A673 (cell line): ENCODE measurements at regions not wholly inside any gene's neighbourhood (a gene's known extent, or its start where the extent isn't known, plus 50 kb on each side); places are given as distances from the start of the nearest gene placed in this dataset.

Source experiments
- BruUV-seq: library from RNA; stranded (reverse); fragments of 400-500 nt; replicated peaks from 2 replicates; lab custom pipeline; 2021; lab: Mats Ljungman, UMichigan
- CTCF ChIA-PET: fragments of 300-600 bp; sonication (Branson Sonifier 250); formaldehyde crosslinking; loops from one replicate; lab custom pipeline; 2022; ENCODE audit warnings: antibody characterized with exemption; lab: Charles Lee
- POLR2A ChIA-PET: fragments of 300-600 bp; sonication (Branson Sonifier 250); formaldehyde crosslinking; loops from one replicate; lab custom pipeline; 2022; ENCODE audit warnings: antibody characterized with exemption; ENCODE audit not compliant: low non-redundant PET; lab: Charles Lee
- DNase-seq: peaks from one replicate; pipeline ENCODE4 v3.0.0-alpha.2; 2015; ENCODE audit warnings: low spot score
- H3K27ac ChIP-seq: fragments of 200-600 bp; sonication (generic); 2 replicates; pipeline ENCODE4 v1.5.1; 2016; ENCODE audit warnings: mixed run types, low read depth, mild to moderate bottlenecking, mixed read lengths, antibody characterized with exemption, low read length; ENCODE audit not compliant: poor library complexity, severe bottlenecking
- H3K27me3 ChIP-seq: fragments of 200-600 bp; sonication (generic); replicated peaks from 2 replicates; pipeline ENCODE4 v1.6.1; 2017; ENCODE audit warnings: mixed run types, low read depth, mild to moderate bottlenecking, mixed read lengths, antibody characterized with exemption, low read length; ENCODE audit not compliant: insufficient read depth, poor library complexity
- H3K36me3 ChIP-seq: fragments of 200-600 bp; sonication (generic); 2 replicates; pipeline ENCODE4 v1.6.1; 2016; ENCODE audit warnings: mixed run types, mild to moderate bottlenecking, mixed read lengths, antibody characterized with exemption, low read length; ENCODE audit not compliant: insufficient read depth, poor library complexity, severe bottlenecking
- H3K4me1 ChIP-seq: fragments of 200-600 bp; sonication (generic); 2 replicates; pipeline ENCODE4 v1.6.1; 2017; ENCODE audit warnings: mixed run types, mild to moderate bottlenecking, mixed read lengths, antibody characterized with exemption, low read length; ENCODE audit not compliant: insufficient read depth, poor library complexity, severe bottlenecking
- H3K4me3 ChIP-seq: fragments of 200-600 bp; sonication (generic); 2 replicates; pipeline ENCODE4 v1.5.1; 2016; ENCODE audit warnings: low read depth, mixed run types, mild to moderate bottlenecking, mixed read lengths, low read length; ENCODE audit not compliant: poor library complexity, severe bottlenecking
- H3K9me3 ChIP-seq: fragments of 200-600 bp; sonication (generic); 2 replicates; pipeline ENCODE4 v1.6.1; 2016; ENCODE audit warnings: mixed run types, low read depth, mild to moderate bottlenecking, mixed read lengths, antibody characterized with exemption, low read length; ENCODE audit not compliant: poor library complexity, severe bottlenecking
- CTCF ChIP-seq: fragments of 300-800, 200-600 bp; sonication (generic); conservative IDR thresholded peaks from 2 replicates; pipeline ENCODE4 v1.5.1; 2017; ENCODE audit warnings: low read depth, mild to moderate bottlenecking, antibody characterized with exemption, low read length, moderate library complexity, mixed read lengths
- EZH2 ChIP-seq: fragments of 200-600 bp; sonication (generic); IDR thresholded peaks from 2 replicates; pipeline ENCODE4 v1.6.1; 2017; ENCODE audit warnings: borderline replicate concordance, low read depth, mild to moderate bottlenecking, mixed read lengths, antibody characterized with exemption, low read length; ENCODE audit not compliant: poor library complexity, severe bottlenecking
- intact Hi-C: fragments of 100-400 bp; cut with micrococcal nuclease; formaldehyde crosslinking; loops from one replicate; pipeline ENCODE4 v1.10.0; 2022; ENCODE audit not compliant: unreplicated experiment

GRCh38 chr4:117984366-117984680 is 50.0 kb upstream of the NDST3 start:
- BruUV-seq = no TSS peak
- Histone ChIP-seq H3K36me3 (no peaks in the 10 kb centered on the region), H3K27ac (peak overlapping the region; percentile 40), H3K4me1 (peaks cover 30% of the 10 kb centered on the region), H3K9me3 (no peaks in the 10 kb centered on the region), H3K27me3 (no peaks in the 10 kb centered on the region), H3K4me3 (no peak overlapping the region)
- POLR2A ChIA-PET = no interaction called here
- DNase-seq = no peak
- TF ChIP-seq EZH2 = no peak
- no peak for TF ChIP-seq CTCF
- CTCF ChIA-PET = no interaction called here
- intact Hi-C loops = no loop called here
